ENCODE measurements at regions not wholly inside any gene's neighbourhood (a gene's known extent, or its start where the extent isn't known, plus 50 kb on each side); places are given as distances from the start of the nearest gene placed in this dataset.

- Histone ChIP-seq H3K27me3 (no peaks in the 10 kb centered on the region), H3K9me3 (no peaks in the 10 kb centered on the region), H3K36me3 (no peaks in the 10 kb centered on the region), H3K27ac (no peak overlapping the region), H3K4me3 (replicated peaks in 1 of 3) (no peak overlapping the region), H3K4me1 (peaks cover 0 to 11% of the 10 kb centered on the region in 2 donors)
- WGBS, 2 donors = 53 to 56% methylated on average over 1 of the region's 1 CpG
- no peak for DNase-seq
- TF ChIP-seq POLR2A (IDR thresholded peaks at IDR 0.05) (no peak), CTCF (IDR thresholded peaks at IDR 0.05) (no peak)
- intact Hi-C loops (cut with DNase I) = no loop called here
Observed at GRCh38 chr20:24407151-24407550, 62.3 kb upstream of the SYNDIG1 start.

- no peak overlapping the region for H3K27ac ChIP-seq
- TF ChIP-seq POLR2A (IDR thresholded peaks at IDR 0.05) = no peak
- TF ChIP-seq CTCF (IDR thresholded peaks at IDR 0.05) = no peak
Observed at GRCh38 chr20:24406750-24407149, 62.7 kb upstream of the SYNDIG1 start.

GRCh38 chr20:24406251-24406650 is 63.2 kb upstream of the SYNDIG1 start:
- TF ChIP-seq CTCF (IDR thresholded peaks at IDR 0.05) (no peak), POLR2A (IDR thresholded peaks at IDR 0.05) (no peak)
- peaks cover 0 to 11% of the 10 kb centered on the region in 2 donors for H3K4me1 ChIP-seq
- no peak for DNase-seq
- WGBS, 2 donors = 90 to 96% methylated on average over 2 of the region's 2 CpGs
- intact Hi-C loops (cut with DNase I) = no loop called here
- no peaks in the 10 kb centered on the region for H3K36me3 ChIP-seq
- H3K27me3 ChIP-seq = no peaks in the 10 kb centered on the region
- no peak overlapping the region for H3K4me3 ChIP-seq (replicated peaks in 1 of 3)
- no peaks in the 10 kb centered on the region for H3K9me3 ChIP-seq
- H3K27ac ChIP-seq = no peak overlapping the region

More at GRCh38 chr20:24406750-24407149, 62.7 kb upstream of the SYNDIG1 start:
- 40 to 43% methylated on average over 4 of the region's 4 CpGs for WGBS, 2 donors
- Histone ChIP-seq H3K9me3 (no peaks in the 10 kb centered on the region), H3K36me3 (no peaks in the 10 kb centered on the region), H3K4me1 (peaks cover 0 to 11% of the 10 kb centered on the region in 2 donors), H3K4me3 (replicated peaks in 1 of 3) (no peak overlapping the region), H3K27me3 (no peaks in the 10 kb centered on the region)
- intact Hi-C loops (cut with DNase I) = no loop called here
- DNase-seq = no peak

- no peaks in the 10 kb centered on the region for H3K9me3 ChIP-seq
- no peak for TF ChIP-seq CTCF (IDR thresholded peaks at IDR 0.05)
- TF ChIP-seq POLR2A (IDR thresholded peaks at IDR 0.05) = no peak
- 81 to 85% methylated on average over 2 of the region's 2 CpGs for WGBS, 2 donors
Observed at GRCh38 chr20:24405810-24406209, 63.6 kb upstream of the SYNDIG1 start.

GRCh38 chr20:24403406-24403805 is 66.0 kb upstream of the SYNDIG1 start:
- Histone ChIP-seq H3K9me3 (no peaks in the 10 kb centered on the region), H3K27me3 (no peaks in the 10 kb centered on the region), H3K4me3 (replicated peaks in 1 of 3) (no peak overlapping the region), H3K36me3 (no peaks in the 10 kb centered on the region), H3K27ac (no peak overlapping the region), H3K4me1 (peaks cover 0 to 11% of the 10 kb centered on the region in 2 donors)
- no peak for TF ChIP-seq POLR2A (IDR thresholded peaks at IDR 0.05)
- no peak for TF ChIP-seq CTCF (IDR thresholded peaks at IDR 0.05)
- 74 to 96% methylated on average over 1 of the region's 1 CpG for WGBS, 2 donors
- DNase-seq = no peak
- intact Hi-C loops (cut with DNase I) = no loop called here

More at GRCh38 chr20:24405810-24406209, 63.6 kb upstream of the SYNDIG1 start:
- no peaks in the 10 kb centered on the region for H3K27me3 ChIP-seq
- H3K36me3 ChIP-seq = no peaks in the 10 kb centered on the region
- H3K4me3 ChIP-seq (replicated peaks in 1 of 3) = no peak overlapping the region
- no peak overlapping the region for H3K27ac ChIP-seq
- no peak for DNase-seq
- peaks cover 0 to 11% of the 10 kb centered on the region in 2 donors for H3K4me1 ChIP-seq
- intact Hi-C loops (cut with DNase I) = no loop called here

All from thyroid gland (tissue), 4 donors.